ENCODE measurements at regions not wholly inside any gene's neighbourhood (a gene's known extent, or its start where the extent isn't known, plus 50 kb on each side); places are given as distances from the start of the nearest gene placed in this dataset.
"Not testable (repeated sequence)": the region's sequence is repeated elsewhere in the genome, so short reads cannot be mapped to it uniquely, and the experiment has no call there.

DNA sequence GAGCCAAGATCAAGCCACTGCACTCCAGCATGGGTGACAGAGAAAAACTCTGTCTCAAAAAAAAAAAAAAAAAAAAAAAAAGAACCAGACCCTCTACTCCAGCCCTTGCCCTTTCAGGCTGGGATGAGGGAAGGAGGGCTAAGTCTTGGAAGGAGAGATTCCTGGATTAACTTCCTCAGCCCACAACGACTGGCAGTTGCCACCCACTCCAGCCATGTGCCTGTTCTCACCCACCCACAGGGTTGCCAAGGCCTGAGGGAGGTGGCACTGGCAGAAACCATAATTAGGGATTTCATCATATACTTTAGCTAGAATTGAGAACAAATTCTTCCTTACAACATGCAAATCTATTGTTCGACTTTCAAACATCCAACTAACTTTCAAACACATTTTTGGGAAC lies 87.8 kb upstream of the SLC30A5 start:
- DNase-seq: no peak

DNA sequence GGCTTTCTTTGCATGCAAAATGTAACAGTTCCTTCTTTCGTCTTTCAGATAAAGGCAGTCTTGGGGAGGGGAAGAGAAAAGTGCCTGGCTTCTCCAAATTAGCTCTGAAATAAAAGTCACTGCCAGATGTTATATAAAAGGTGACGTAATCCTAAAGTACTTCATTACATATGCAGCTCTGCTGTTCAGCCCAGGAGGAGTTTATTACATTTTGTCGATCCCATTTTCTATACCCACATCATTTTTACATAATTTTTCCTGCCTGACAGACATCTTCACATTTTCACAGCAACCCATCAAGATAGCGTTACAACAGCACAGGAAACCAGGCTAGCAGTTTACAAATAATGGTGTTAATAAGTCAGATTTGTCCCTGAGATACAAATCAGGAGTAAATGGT lies 86.7 kb upstream of the SLC30A5 start:
- no peak for DNase-seq

- DNase-seq: peak; percentile 48
Observed at GRCh38 chr5:69007726-69008368, 86.0 kb upstream of the SLC30A5 start.

GRCh38 chr5:69010476-69010875 lies 83.3 kb upstream of the SLC30A5 start:
- no peak for DNase-seq

DNA sequence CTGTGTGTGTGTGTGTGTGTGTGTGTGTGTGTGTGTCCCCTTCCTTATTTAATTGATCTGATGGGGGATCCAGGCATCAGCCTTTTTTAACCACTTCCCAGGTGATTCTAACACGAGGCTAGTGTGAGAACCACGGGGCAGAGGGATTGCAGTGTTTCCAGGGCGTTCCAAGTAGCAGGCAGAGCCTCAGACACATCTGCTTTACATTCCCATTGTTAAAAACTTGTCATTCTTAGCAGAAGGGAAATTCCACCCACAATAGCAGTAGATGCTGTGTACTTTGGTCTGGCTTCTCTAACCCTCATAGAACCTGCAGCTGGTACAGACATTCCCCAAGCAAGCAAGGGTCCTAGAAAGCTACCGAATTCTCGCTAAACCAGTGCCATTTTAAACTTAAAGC lies 81.9 kb upstream of the SLC30A5 start:
- no peak for DNase-seq

GRCh38 chr5:69013481-69013880 lies 80.3 kb upstream of the SLC30A5 start:
- DNase-seq: no peak

DNA sequence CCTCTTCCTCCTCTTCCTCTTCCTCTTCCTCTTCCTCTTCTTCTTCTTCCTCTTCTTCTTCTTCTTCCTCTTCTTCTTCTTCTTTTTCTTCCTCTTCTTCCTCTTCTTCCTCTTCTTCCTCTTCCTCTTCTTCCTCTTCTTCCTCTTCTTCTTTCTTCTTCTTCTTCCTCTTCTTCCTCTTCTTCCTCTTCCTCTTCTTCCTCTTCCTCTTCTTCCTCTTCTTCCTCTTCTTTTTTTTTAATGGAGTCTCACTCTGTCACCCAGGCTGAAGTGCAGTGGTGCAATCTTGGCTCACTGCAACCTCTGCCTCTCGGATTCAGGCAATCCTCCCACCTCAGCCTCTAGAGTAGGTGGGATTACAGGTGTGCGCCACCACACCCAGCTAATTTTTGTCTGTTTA lies 79.8 kb upstream of the SLC30A5 start:
- not testable (repeated sequence) for DNase-seq

- no peak for DNase-seq
Observed at GRCh38 chr5:69019668-69020375, 74.0 kb upstream of the SLC30A5 start.

DNA sequence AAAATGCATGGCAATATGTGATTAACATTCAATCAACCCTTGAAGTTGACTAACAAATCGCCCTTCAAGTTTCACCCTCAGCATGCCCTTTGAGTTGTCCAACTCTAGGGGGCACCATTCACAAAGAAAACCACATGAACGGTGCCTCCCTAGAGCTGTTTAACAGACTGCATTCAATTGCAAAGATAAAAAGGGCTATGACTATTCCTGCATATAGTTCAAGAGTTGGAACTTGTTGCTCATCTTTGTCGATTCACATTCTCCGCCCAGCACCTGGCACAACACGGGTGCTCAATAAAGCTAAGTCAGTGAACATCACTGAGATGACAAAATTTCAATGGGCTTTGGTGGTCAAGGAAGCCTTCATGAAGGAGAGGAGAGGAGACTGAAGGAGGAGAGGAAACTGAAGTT lies 69.6 kb upstream of the SLC30A5 start:
- DNase-seq: no peak

DNA sequence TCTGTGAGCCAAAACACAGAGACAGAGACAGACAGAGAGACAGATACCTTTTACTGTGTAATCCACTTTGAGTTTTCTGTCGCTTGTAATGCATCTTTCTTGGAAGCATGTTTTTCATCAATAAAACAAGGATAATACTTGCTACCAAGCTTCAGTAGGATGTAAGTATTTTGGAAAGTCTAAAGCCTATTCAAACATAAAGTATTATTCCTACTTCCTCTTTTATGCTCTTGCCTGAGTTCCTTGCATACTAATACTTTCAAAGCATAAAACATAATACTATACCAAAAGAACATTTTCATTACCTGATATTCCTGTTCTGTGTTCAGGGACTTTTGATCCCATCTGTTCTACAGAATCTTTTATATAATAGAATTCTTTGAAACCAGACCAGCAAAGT lies 64.5 kb upstream of the SLC30A5 start:
- no peak for DNase-seq

GRCh38 chr5:69030358-69031062 lies 63.3 kb upstream of the SLC30A5 start:
- DNase-seq: no peak

DNA sequence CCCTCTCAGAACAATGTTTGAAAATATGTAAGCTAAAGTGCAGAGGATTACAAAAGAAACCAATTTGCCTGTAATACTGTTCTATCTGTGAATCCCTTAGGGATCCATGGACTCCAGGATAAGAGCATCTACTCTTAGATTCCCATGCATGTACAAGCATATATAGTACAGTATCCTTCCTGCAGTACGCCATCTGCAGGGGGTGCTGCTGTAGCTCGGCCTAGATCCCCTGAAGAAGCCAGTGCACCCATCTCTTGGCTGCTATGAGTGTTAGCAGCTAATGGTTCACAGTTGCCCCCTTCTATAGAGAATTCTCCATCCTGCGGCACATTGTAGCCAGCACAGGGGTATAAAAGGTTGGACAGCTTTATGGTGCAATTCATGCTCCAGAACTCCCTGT lies 61.8 kb upstream of the SLC30A5 start:
- DNase-seq: no peak

- no peak for DNase-seq
Observed at GRCh38 chr5:69033690-69034089, 60.1 kb upstream of the SLC30A5 start.

- DNase-seq: no peak
Observed at GRCh38 chr5:69034898-69035297, 58.9 kb upstream of the SLC30A5 start.

GRCh38 chr5:69035665-69036064 lies 58.1 kb upstream of the SLC30A5 start:
- no peak for DNase-seq

DNA sequence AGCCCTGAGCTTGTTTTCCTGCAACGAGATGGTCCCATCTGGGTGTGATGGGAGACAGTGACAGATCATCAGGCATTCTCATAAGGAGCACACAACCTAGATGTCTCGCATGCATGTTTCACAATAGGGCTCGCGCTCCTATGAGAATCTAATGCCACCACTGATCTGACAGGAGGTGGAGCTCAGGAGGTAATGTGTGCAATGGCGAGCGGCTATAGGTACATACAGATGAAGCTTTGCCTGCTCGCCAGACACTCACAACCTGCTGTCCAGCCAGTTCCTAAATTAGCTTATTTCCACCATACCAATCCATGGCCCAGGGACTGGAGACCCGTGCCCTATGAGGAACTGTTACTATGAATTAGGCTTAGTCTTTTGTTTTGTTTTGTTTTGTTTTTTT lies 55.3 kb upstream of the SLC30A5 start:
- DNase-seq: no peak

GRCh38 chr5:69039829-69040228 lies 54.0 kb upstream of the SLC30A5 start:
- DNase-seq: no peak

- DNase-seq: no peak
Observed at GRCh38 chr5:69042500-69042899, 51.3 kb upstream of the SLC30A5 start.

DNA sequence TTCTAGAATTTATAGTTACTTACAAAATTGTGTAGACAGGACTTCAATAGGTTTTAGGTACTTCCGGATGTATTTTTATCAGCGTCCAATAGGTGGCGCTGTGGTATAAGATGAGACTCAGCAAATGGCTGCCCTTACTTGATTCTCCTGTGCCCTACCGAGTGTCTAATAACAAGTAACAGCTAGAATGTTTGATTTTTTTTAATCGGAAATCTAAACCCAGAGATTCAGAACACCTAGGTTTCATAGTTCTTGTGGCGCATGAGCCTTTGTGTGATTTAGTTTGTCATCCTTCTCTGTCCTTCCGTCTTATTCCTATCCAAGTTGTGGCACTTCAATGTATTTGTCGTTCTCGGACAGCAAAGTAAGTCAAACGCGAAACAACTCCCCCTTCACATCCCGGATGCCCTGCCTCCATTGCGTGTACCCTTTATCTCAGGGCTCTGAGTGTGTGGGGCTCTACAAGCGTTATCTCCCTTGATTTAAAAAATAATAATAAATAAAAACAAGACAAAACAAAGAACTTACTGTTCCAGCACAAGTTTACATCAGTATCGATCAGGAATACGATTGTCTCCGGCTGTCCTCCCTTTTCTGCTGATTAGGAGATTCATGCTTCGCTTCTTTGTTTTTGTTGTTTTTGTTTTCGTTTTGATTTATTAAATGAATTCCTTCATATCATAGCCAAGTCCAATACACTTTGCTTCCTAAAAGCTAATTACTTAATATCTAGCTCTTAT lies 50.7 kb upstream of the SLC30A5 start:
- DNase-seq: peak; percentile 53

DNA sequence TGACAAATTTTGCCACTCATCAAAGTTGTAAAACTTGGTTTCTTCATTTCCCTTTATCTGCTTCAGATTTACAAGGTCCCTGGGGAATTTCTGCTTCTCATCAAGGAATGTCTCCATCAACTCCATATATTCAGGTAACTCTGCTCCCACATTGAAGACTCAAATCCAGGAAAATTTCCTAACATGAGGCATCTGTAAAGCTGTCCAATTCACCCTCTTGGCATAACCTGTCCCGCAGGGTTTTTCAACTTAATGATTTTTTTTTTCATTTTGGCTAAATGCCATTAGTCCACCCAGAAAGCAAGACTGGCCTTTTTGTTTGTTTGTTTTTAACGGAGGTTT lies 50.2 kb upstream of the SLC30A5 start:
- no peak for DNase-seq
